Inferior parietal cortex (tissue), 1 donor: ENCODE measurements at regions not wholly inside any gene's neighbourhood (a gene's known extent, or its start where the extent isn't known, plus 50 kb on each side); places are given as distances from the start of the nearest gene placed in this dataset.
"Not testable (repeated sequence)": the region's sequence is repeated elsewhere in the genome, so short reads cannot be mapped to it uniquely, and the experiment has no call there.

Source experiments
- DNase-seq: peaks from one replicate; pipeline ENCODE4 v3.0.0-alpha.2; 2016; ENCODE audit errors: extremely low spot score

- DNase-seq, result no peak
These were observed 125.0 kb downstream of the URI1 start for GRCh38 chr19:30066781-30067759.

GRCh38 chr19:30067956-30068506 lies 126.0 kb downstream of the URI1 start:
- DNase-seq, result not testable (repeated sequence)

DNA sequence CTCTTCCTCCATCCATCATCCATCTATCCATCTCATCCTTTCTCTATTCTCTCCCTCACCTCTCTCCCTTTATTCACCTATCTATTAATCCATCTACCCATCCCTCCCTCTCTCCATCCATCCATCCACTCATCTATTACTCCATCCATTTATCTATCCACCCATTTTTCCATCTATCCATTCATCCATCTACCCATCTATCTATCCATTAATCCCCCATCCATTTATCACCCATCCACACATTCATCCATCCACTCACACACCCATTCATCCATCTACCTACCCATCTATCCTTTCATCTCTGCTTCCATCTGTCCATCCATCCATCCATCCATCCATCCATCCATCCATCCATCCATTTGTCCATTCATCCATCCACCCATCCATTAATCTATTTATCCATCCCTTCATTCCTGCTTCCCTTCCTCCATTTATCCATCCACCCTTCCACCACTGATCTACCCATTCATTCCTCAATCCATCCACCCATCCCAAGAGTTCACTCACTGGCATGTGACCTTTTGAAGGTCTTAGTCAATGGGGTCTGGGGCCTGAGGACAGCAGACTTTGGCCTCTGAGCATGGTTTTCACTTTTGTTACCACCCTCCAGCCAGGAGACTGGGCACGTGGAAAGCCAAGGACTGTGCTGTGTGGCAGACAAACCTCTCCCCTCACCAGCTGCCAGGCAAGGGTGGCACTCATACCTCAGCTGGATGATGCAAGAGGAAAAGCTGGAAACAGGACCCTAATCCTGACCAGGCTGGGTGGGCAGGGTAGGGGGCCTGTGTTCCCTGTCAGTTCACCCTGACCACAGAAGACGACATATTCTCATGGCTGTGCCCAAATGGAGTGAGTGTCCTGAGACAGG lies 126.7 kb downstream of the URI1 start:
- DNase-seq, result no peak

GRCh38 chr19:30069535-30070197 lies 127.6 kb downstream of the URI1 start:
- DNase-seq, result no peak

GRCh38 chr19:30070198-30070967 lies 128.3 kb downstream of the URI1 start:
- DNase-seq, result no peak

DNA sequence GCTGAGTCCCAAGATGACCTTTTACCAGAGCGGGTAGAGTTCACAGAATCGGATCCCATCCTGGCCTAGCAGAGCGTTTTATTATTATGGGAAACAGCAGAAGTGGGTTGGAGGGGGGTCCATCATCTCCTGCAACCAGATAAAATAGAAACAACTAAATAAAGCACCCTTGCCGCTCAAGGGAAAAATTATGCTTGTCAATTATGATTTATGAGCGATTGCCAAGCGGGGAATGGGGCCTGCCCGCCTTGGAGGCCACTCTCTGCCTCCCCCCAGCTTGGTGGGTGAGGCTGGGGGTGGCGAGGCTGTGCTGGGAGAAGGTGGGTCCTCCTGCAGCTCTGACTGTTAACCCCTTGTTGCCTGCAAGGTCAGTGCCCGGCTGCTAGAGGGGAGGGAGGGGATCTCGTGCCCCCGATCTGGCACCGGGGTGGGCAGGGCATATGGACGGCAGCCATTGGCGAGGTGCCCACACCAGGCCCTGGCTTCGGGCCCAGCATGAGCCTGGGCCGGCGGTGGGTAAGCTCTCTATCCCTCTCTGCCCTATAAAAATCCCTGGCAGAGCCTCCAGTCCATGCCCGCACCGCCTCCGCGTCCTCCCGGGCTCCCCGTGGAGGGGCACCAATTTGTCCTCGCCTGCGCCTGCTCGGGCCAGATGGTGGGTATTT lies 129.1 kb downstream of the URI1 start:
- DNase-seq, result no peak

GRCh38 chr19:30071871-30072270 lies 129.8 kb downstream of the URI1 start:
- DNase-seq, result no peak

GRCh38 chr19:30073152-30074000 lies 131.3 kb downstream of the URI1 start:
- no peak for DNase-seq

DNA sequence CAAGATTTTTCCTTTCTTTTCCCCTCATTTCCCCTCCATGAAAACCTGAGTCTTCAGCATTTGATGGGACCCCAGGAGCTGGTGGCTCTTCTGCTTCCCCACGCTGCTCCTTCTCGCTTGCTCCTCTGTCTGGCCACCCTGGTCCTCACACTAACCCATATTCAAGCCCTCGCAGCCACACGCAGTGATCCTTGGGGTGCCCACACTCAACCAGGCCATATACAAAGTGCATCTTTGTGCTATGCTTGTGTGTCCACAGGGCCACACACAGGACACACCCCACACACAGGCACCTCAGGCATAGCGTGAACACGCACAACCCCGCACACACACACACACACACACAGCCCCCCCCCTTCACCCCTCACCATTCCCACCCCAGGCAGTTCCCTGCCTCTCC lies 132.1 kb downstream of the URI1 start:
- DNase-seq, result no peak

DNA sequence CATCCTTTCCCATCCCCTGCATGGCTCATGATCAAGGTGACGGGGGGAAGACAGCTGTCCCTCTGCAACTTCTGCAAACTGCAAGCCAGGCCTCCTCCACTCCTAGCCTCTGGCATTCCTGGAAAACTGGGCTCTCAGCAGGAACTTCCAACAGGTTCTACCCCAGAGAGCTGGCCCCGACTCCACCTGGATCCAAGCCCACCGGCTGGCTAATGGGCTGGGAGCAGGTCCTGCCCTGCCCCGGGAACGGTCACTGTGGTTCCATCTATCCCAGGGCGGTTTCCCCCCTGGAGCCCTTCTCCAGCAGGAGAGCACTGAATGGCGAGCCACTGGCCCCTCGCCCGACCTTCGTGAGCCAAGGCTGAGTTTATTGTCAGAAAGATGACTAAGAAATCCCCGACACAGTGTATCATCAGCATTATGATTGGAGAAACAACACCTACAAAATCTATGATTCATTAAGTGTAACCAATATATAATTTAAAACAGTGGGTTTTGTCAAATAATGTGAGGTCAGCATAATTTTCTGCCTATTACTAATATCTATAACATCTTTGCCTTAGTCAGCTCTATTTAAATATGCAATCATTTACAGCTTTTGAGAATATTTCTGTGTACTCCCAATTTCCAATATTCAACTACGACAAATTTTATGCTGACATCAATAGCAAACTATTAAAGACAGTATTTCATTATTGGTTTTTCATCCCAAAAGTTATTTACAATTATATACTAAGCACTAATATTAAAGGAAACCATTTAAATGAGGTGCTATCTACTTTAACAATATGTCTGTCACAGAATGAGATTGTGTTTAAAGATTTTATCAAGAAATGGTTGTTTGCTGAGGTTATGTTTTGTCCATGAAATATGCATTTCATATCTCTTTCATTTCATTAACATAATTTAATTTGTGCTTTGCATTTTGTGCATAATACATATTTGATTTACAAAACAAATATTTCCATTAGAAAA lies 133.0 kb downstream of the URI1 start:
- no peak for DNase-seq

DNA sequence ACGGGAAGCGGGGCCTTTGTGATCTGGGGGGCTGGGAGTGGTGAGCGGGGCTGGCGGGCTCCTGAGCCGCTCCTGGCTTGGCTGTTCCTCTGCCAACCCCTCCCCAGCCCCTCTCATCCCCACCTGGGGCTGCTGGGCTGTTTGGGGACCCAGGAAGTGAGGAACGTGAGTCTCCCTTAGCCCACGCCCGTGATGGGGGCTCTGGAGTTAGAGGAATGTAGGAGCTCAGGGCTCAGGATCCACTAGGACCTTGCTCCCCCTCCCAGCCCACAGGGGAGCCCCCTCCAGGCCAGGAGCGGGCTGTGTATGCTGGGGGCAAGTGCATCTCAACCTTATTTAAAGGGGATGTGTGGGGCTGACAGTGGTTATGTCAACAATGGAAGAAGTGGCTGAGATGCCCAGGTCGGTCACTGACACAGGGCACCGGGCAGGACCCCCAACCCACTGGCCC lies 134.1 kb downstream of the URI1 start:
- no peak for DNase-seq

DNA sequence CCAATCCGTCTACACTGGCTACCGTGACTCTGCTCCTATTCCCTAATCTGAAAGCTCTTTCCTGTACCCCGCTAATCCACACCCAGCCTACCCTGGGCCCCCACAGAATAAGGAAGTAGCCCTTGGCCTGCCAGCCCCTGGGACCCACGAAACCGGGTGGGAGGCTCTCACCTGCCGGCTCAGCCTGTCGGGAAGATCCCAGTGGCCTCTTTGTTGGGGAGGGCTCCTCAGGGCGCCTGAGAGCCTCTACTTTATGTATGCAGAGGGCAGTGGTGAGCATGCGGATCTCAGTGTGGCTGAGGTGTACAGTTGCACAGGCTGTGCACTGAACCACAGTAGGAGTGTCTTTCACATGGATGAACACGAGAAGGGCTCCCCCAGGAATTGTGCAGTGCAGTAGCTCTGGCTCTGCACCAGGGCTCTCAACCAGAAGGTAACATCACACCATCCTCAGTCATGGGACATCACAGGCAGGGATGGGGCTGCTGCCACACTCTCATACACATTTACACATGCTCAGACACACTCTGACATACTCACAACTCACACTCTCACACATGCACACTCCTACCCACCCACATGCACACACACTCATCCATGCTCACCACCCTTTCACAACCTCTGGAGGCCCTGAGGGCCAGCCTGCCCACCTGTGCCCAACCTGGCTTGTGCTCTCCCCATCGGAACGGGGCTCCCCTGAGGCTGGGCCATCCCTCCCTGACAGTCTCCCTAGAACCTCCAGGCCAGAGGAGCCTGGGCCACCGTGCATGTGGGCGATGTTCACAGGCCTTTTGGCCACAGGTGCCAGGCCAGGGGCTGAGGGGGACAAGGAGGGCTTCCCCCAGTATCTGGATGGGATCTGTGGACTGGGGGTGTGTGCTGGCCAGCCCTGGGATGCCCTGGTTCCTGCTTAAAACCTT lies 135.0 kb downstream of the URI1 start:
- no peak for DNase-seq

- DNase-seq, result no peak
These were observed 135.9 kb downstream of the URI1 start for GRCh38 chr19:30077851-30078355.

- DNase-seq, result no peak
These were observed 136.4 kb downstream of the URI1 start for GRCh38 chr19:30078381-30078910.

GRCh38 chr19:30079200-30079599 lies 137.2 kb downstream of the URI1 start:
- DNase-seq, result no peak

- DNase-seq, result no peak
These were observed 140.1 kb downstream of the URI1 start for GRCh38 chr19:30082168-30082567.

DNA sequence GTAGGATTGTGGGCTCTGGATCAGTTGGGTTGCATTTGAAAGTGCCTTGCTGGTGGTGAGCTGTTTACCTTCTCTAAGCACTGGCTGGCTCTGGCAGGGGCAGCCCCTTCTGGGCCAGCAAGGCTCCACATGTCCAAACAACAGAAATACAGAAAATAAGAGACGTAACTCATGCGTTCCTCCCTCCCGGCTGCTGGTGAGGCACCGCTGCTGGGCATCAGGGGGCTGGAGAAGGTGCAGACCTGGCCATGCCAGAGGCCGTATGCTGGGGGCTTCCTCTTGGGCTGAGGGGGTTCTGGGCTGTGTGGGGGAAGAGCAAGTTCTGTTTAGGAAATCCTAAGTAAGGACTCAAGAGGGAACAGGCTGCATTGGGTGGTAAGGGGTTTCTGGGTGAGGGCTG lies 140.6 kb downstream of the URI1 start:
- no peak for DNase-seq
